Peyer's patch (tissue), 4 donors: ENCODE measurements at regions not wholly inside any gene's neighbourhood (a gene's known extent, or its start where the extent isn't known, plus 50 kb on each side); places are given as distances from the start of the nearest gene placed in this dataset.
"Not testable (repeated sequence)": the region's sequence is repeated elsewhere in the genome, so short reads cannot be mapped to it uniquely, and the experiment has no call there.

ENCODE experiments used
- DNase-seq, 3 donors: peaks; one replicate each; pipeline ENCODE4 v3.0.0-alpha.2; 2017 to 2019
- H3K27ac ChIP-seq, 4 donors: fragments of 200-600 bp; sonication (generic); one replicate each; pipeline ENCODE4 v1.5.1; 2016 to 2019
- H3K27me3 ChIP-seq, 2 donors: fragments of 200-600 bp; sonication (generic); one replicate each; pipeline ENCODE4 v1.5.1; 2019
- H3K36me3 ChIP-seq, 3 donors: fragments of 200-600 bp; sonication (generic); one replicate each; pipeline ENCODE4 v1.5.1; 2016 to 2019
- H3K4me1 ChIP-seq, 4 donors: fragments of 200-600 bp; sonication (generic); one replicate each; pipeline ENCODE4 v1.5.1; 2016 to 2019
- H3K4me3 ChIP-seq, 4 donors: fragments of 200-600 bp; sonication (generic); 1 replicate in 3 of 4; 2 replicates in 1 of 4; pipeline ENCODE4 v1.5.1; 2016 to 2019; ENCODE audit warnings: mild to moderate bottlenecking in 1 of 4
- H3K9me3 ChIP-seq, 4 donors: fragments of 200-600 bp; sonication (generic); one replicate each; pipeline ENCODE4 v1.5.1; 2016 to 2019; ENCODE audit warnings: mild to moderate bottlenecking in 1 of 4
- POLR2A ChIP-seq, 2 donors: fragments of 450-650 bp; IDR thresholded peaks; one replicate each; pipeline ENCODE4 v1.5.1; 2017; ENCODE audit warnings: antibody characterized with exemption in 2 of 2, mild to moderate bottlenecking in 2 of 2, moderate library complexity in 2 of 2
- TF ChIP-seq, protein P1 (sequence below), 6 experiments: fragments of 450-650 bp in 4 of 6; fragments of 200-600 bp in 2 of 6; sonication (generic) in 1 of 6; IDR thresholded peaks; one replicate each; pipeline ENCODE4 v1.5.1; 2017 to 2019; ENCODE audit warnings: antibody characterized with exemption in 6 of 6, mild to moderate bottlenecking in 3 of 6, moderate library complexity in 1 of 6

DNA sequence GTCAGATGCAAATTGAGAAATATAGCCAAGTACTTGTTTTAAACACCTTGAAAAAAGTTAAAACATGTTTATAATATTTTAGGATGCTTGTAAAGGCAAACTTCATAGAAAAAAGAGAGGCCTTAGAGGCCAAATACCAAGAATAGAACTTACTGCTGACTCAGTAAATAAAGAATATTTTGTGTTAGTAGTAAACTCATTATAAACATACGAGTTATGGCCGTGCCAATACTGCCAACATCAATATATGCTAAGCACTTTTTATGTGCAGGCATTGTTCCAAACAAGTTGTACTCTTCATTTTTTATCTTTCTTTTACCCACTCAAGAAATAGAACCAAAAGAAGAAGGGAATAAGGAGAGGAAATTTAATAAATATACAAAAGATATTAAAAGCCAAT, 705.9 kb upstream of the NCAM2 start:
- TF ChIP-seq POLR2A (IDR thresholded peaks at IDR 0.05), result no peak
- TF ChIP-seq, protein P1, sequence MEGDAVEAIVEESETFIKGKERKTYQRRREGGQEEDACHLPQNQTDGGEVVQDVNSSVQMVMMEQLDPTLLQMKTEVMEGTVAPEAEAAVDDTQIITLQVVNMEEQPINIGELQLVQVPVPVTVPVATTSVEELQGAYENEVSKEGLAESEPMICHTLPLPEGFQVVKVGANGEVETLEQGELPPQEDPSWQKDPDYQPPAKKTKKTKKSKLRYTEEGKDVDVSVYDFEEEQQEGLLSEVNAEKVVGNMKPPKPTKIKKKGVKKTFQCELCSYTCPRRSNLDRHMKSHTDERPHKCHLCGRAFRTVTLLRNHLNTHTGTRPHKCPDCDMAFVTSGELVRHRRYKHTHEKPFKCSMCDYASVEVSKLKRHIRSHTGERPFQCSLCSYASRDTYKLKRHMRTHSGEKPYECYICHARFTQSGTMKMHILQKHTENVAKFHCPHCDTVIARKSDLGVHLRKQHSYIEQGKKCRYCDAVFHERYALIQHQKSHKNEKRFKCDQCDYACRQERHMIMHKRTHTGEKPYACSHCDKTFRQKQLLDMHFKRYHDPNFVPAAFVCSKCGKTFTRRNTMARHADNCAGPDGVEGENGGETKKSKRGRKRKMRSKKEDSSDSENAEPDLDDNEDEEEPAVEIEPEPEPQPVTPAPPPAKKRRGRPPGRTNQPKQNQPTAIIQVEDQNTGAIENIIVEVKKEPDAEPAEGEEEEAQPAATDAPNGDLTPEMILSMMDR (IDR thresholded peaks at IDR 0.05), result no peak
- no peaks in the 10 kb centered on the region for H3K9me3 ChIP-seq
- no peaks in the 10 kb centered on the region for H3K4me1 ChIP-seq
- H3K27me3 ChIP-seq, result no peaks in the 10 kb centered on the region
- H3K27ac ChIP-seq, result no peak overlapping the region
- no peak overlapping the region for H3K4me3 ChIP-seq
- H3K36me3 ChIP-seq, result no peaks in the 10 kb centered on the region
- no peak for DNase-seq

DNA sequence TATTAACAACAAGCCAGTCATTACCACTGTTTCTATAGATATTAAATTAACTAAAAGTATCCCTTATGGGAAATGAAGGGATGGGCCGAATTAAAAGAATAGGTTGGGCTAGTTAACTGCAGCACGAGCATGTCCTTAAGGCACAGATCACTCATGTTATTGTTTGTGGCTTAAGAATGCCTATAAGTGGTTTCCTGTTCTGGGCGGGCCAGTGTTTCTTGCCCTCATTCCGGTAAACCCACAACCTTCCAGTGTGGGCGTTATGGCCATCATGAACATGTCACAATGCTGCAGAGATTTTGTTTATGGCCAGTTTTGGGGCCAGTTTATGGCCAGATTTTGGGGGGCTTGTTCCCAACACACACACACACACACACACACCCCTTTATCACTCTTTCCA, 705.4 kb upstream of the NCAM2 start:
- not testable (repeated sequence) for DNase-seq, H3K4me1 ChIP-seq, H3K9me3 ChIP-seq, H3K4me3 ChIP-seq, H3K27me3 ChIP-seq, H3K27ac ChIP-seq, H3K36me3 ChIP-seq

DNA sequence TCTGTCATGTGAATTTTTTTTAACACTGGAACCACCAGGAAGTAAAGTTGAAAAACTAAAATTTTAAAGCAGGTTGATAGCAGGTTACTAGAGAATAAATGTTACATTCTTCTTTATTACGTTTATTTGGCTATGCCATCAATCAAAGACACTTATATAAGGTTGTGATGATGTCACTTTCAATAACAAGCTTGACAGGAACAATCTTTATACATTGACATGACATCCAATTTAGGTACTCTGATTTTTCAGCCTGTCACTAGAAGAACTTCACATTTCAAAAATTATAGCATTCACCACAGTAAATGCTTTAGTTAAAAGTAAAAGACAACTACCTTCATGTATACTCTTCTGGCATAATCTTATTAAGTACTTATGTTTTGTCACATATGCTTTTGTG, 696.8 kb upstream of the NCAM2 start:
- Histone ChIP-seq H3K27me3 (no peaks in the 10 kb centered on the region), H3K27ac (no peak overlapping the region), H3K4me1 (no peaks in the 10 kb centered on the region), H3K36me3 (no peaks in the 10 kb centered on the region), H3K4me3 (no peak overlapping the region), H3K9me3 (no peaks in the 10 kb centered on the region)
- TF ChIP-seq, protein P1 (IDR thresholded peaks at IDR 0.05), result no peak
- no peak for TF ChIP-seq POLR2A (IDR thresholded peaks at IDR 0.05)
- DNase-seq, result no peak

DNA sequence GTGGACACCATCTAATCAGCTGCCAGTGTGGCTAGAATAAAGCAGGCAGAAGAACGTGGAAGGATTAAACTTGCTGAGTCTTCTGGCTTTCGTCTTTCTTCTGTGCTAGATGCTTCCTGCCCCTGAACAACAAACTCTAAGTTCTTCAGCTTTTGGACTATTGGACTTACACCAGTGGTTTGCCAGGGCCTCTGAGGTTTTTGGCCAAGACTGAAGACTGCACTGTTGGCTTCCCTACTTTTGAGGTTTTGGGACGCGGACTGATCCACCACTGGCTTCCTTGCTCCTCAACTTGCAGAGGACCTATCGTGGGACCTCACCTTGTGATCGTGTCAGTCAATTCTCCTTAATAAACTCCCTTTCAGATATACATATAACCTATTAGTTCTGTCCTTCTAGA, 696.1 kb upstream of the NCAM2 start:
- DNase-seq, result no peak
- Histone ChIP-seq H3K27me3 (no peaks in the 10 kb centered on the region), H3K4me3 (no peak overlapping the region), H3K4me1 (no peaks in the 10 kb centered on the region), H3K36me3 (no peaks in the 10 kb centered on the region), H3K9me3 (no peaks in the 10 kb centered on the region), H3K27ac (no peak overlapping the region)
- TF ChIP-seq, protein P1 (IDR thresholded peaks at IDR 0.05), result no peak
- TF ChIP-seq POLR2A (IDR thresholded peaks at IDR 0.05), result no peak

DNA sequence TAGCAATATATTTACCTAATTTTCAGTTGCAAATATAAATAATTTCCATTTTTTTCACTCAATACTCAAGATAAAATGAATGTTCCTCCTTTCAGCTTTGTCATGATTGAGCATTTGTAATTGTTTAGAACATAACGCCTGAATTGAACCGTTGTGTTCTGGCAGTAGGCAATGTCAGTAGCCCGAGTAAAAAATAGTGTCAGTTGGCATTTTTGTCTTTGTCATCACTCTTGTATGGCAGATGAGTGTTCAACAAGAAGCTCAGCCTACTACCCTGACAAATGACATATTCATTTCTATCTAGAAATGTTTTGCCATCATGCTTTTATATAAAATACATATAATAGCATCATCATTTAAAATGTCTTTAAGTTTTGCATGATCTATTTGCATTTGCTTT, 691.4 kb upstream of the NCAM2 start:
- Histone ChIP-seq H3K4me1 (no peaks in the 10 kb centered on the region), H3K4me3 (no peak overlapping the region), H3K9me3 (no peaks in the 10 kb centered on the region), H3K27me3 (no peaks in the 10 kb centered on the region), H3K27ac (no peak overlapping the region), H3K36me3 (no peaks in the 10 kb centered on the region)
- DNase-seq, result no peak
- no peak for TF ChIP-seq POLR2A (IDR thresholded peaks at IDR 0.05)
- TF ChIP-seq, protein P1 (IDR thresholded peaks at IDR 0.05), result no peak

DNA sequence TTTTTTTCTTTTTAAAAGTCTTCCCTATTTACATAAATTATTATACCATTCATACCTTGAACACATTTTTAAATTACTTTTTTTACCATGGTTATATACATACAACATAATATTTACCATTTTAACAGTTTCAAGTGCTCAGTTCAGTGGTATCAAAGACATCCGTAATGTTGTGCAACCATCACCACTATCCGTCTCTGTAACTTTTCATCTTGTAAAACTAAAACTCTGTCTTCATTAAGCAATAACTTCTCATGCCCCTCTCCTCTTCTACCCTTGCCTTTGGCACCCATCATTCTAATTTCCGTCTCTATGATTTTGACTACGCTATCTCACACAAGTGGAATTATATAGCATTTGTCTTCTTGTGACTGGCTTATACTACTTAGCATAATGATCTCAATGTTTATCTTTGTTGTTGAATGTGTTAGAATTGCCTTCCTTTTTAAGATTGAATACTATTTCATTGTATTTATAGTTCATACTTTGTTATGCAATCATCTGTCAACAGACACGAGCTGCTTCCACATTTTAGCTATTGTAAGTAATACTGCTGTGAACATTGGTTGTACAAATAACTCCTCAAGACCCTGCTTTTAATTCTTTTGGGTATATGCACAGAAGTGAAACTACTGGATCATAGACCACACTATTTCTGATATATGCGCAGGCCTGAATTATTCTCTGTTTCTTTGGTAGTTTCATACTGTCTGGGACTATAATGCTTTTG, 689.5 kb upstream of the NCAM2 start:
- no peaks in the 10 kb centered on the region for H3K36me3 ChIP-seq
- no peaks in the 10 kb centered on the region for H3K27me3 ChIP-seq
- no peak overlapping the region for H3K4me3 ChIP-seq
- no peaks in the 10 kb centered on the region for H3K4me1 ChIP-seq
- H3K9me3 ChIP-seq, result no peaks in the 10 kb centered on the region
- TF ChIP-seq, protein P1 (IDR thresholded peaks at IDR 0.05), result no peak
- no peak for TF ChIP-seq POLR2A (IDR thresholded peaks at IDR 0.05)
- DNase-seq, result no peak
- H3K27ac ChIP-seq, result no peak overlapping the region
